SK-N-SH (cell line): ENCODE measurements at regions not wholly inside any gene's neighbourhood (a gene's known extent, or its start where the extent isn't known, plus 50 kb on each side); places are given as distances from the start of the nearest gene placed in this dataset.

Experiments used
- CTCF ChIP-seq: fragments of 200-600 bp; sonication (generic); IDR thresholded peaks from 2 replicates; pipeline ENCODE4 v1.6.1; 2017; ENCODE audit warnings: antibody characterized with exemption, mild to moderate bottlenecking, moderate library complexity
- EZH2phosphoT487 ChIP-seq: fragments of 200-600 bp; sonication (generic); IDR thresholded peaks from 2 replicates; pipeline ENCODE4 v1.6.1; 2017; ENCODE audit warnings: low read depth, mixed run types, mild to moderate bottlenecking, antibody characterized with exemption, moderate library complexity, borderline replicate concordance
- FOXJ3 ChIP-seq: sonication (generic); formaldehyde crosslinking; IDR thresholded peaks from 2 replicates; pipeline ENCODE4 v1.5.1; 2020; ENCODE audit warnings: mild to moderate bottlenecking, missing genetic modification reagents
- GABPA ChIP-seq: IDR thresholded peaks from 2 replicates; pipeline ENCODE4 v1.4.0; 2012; ENCODE audit warnings: low read depth, mild to moderate bottlenecking
- JUND ChIP-seq: IDR thresholded peaks from 2 replicates; pipeline ENCODE4 v1.4.0; 2012
- NFIC ChIP-seq: IDR thresholded peaks from 2 replicates; pipeline ENCODE4 v1.4.0; 2012; ENCODE audit warnings: borderline replicate concordance
- POLR2AphosphoS5 ChIP-seq: IDR thresholded peaks from 2 replicates; pipeline ENCODE4 v1.6.1; 2012; ENCODE audit warnings: low read depth, low read length
- RAD21 ChIP-seq: IDR thresholded peaks from 2 replicates; pipeline ENCODE4 v1.6.1; 2012; ENCODE audit warnings: mild to moderate bottlenecking, low read length
- RCOR1 ChIP-seq: fragments of 150-350 bp; IDR thresholded peaks from 2 replicates; pipeline ENCODE4 v1.6.1; 2017; ENCODE audit warnings: antibody characterized with exemption, low read length
- RFX5 ChIP-seq: IDR thresholded peaks from 2 replicates; pipeline ENCODE4 v1.6.1; 2012; ENCODE audit warnings: mild to moderate bottlenecking, improper control_type of control experiment, low read length
- SIN3A ChIP-seq: IDR thresholded peaks from 2 replicates; pipeline ENCODE4 v1.6.1; 2012; ENCODE audit warnings: low read depth, mild to moderate bottlenecking, low read length, moderate library complexity, borderline replicate concordance
- USF1 ChIP-seq: IDR thresholded peaks from 2 replicates; pipeline ENCODE4 v1.4.0; 2012; ENCODE audit warnings: low read depth, borderline replicate concordance
- USF2 ChIP-seq: fragments of 150-350 bp; IDR thresholded peaks from 2 replicates; pipeline ENCODE4 v1.6.1; 2017; ENCODE audit warnings: antibody characterized with exemption, low read length, low read depth, borderline replicate concordance
- YY1 ChIP-seq: IDR thresholded peaks from 2 replicates; pipeline ENCODE4 v1.4.0; 2012; ENCODE audit warnings: low read depth, mild to moderate bottlenecking

GRCh38 chr10:9781666-9782065 lies 1236.0 kb upstream of the CELF2 start:
- TF ChIP-seq CTCF (no peak), USF2 (no peak), YY1 (no peak), RFX5 (no peak), POLR2AphosphoS5 (no peak), RCOR1 (no peak), GABPA (no peak), JUND (no peak), RAD21 (no peak), EZH2phosphoT487 (no peak), FOXJ3 (no peak), NFIC (no peak), SIN3A (no peak), USF1 (no peak)
